ENCODE measurements at regions not wholly inside any gene's neighbourhood (a gene's known extent, or its start where the extent isn't known, plus 50 kb on each side); places are given as distances from the start of the nearest gene placed in this dataset.

- DNase-seq (ENCODE audit: low read depth, low spot score): no peak
These were observed 71.1 kb upstream of the BLCAP start for GRCh38 chr20:37598575-37599342.

DNA sequence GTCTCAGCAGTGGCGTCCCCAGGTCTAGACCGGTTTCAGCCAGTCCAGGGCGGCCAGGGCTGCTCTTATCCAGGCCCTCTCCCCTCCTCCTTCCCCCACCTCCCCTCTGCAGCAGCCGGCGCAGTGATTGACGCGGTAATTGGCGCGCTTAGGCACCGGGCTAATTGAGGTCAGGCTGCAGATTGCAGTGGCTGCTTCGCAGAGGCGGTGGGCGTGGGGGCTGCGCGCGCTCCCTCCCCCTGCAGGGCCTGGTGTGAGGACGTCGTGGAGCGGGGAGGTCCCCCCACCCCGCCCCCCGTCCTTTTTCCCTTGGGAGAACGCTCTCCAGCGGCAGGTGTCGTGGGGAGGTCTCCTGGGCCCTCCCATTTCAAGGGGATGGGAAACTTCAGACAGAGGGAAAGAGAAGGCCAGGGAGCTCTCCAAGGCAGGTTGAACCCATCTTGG lies 70.4 kb upstream of the BLCAP start:
- DNase-seq (ENCODE audit: low read depth, low spot score): no peak

- DNase-seq (ENCODE audit: low read depth, low spot score): no peak
These were observed 69.3 kb upstream of the BLCAP start for GRCh38 chr20:37596890-37597536.

GRCh38 chr20:37596168-37596567 lies 68.5 kb upstream of the BLCAP start:
- no peak for DNase-seq (ENCODE audit: low read depth, low spot score)

- no peak for DNase-seq (ENCODE audit: low read depth, low spot score)
These were observed 66.0 kb upstream of the BLCAP start for GRCh38 chr20:37593710-37594109.

GRCh38 chr20:37590938-37591490 lies 63.3 kb upstream of the BLCAP start:
- DNase-seq (ENCODE audit: low read depth, low spot score): no peak

GRCh38 chr20:37586078-37586477 lies 58.4 kb upstream of the BLCAP start:
- no peak for DNase-seq (ENCODE audit: low read depth, low spot score)

GRCh38 chr20:37584238-37584807 lies 56.6 kb upstream of the BLCAP start:
- no peak for DNase-seq (ENCODE audit: low read depth, low spot score)

GRCh38 chr20:37581246-37581645 lies 53.6 kb upstream of the BLCAP start:
- no peak for DNase-seq (ENCODE audit: low read depth, low spot score)

DNA sequence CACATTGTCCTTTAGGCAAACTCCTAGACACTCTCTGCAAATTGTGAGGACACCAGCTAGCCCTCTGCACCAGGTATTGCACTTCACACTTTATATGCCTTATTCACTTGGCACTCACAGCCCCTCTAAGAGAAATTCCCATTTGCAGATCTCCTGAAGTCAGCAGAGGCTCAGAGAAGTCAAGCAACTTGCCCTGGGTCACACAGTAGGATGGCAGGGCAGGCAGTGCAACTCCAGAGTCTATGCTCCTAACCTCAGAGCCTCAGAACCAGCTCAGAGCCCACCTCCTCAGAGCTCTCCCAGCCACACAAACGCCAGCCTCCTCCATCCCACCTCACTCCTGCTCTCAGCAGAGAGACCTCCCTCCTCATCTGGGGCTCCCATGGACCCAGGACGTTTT lies 52.4 kb upstream of the BLCAP start:
- no peak for DNase-seq (ENCODE audit: low read depth, low spot score)

GRCh38 chr20:37579106-37579505 lies 51.4 kb upstream of the BLCAP start:
- DNase-seq (ENCODE audit: low read depth, low spot score): no peak

DNA sequence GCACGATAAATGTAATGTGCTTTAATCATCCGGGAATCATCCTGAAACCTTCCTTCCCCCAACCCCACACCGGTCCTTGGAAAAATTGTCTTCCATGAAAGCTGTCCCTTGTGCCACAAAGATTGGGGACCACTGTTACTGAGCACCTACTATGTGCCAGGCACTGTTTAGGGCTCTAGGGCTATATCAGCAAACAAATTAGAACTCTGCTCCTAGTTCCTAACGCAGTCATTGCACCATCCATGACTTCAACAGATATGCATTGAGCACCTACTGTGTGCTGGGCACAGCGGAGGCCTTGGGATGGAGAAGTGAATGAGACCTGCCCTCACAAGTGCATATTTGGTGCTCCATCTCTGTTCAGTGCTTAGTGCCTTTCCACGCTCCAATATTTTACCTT lies 50.3 kb upstream of the BLCAP start:
- DNase-seq (ENCODE audit: low read depth, low spot score): no peak

Data from activated naive CD8-positive, alpha-beta T cell treated with anti-CD3 and anti-CD28 coated beads, Interleukin-2, amount 50 U/mL, for 16 hours (primary cell).